Esophagus mucosa (tissue), 1 donor: ENCODE measurements at regions not wholly inside any gene's neighbourhood (a gene's known extent, or its start where the extent isn't known, plus 50 kb on each side); places are given as distances from the start of the nearest gene placed in this dataset.

Source experiments
- ATAC-seq: fragments of 200-7000 bp; cut with Tn5 transposase; one replicate; pipeline ENCODE4 v1.9.1; 2020
- donor health status: DM: yes; HTN: yes; CAD: no.

DNA sequence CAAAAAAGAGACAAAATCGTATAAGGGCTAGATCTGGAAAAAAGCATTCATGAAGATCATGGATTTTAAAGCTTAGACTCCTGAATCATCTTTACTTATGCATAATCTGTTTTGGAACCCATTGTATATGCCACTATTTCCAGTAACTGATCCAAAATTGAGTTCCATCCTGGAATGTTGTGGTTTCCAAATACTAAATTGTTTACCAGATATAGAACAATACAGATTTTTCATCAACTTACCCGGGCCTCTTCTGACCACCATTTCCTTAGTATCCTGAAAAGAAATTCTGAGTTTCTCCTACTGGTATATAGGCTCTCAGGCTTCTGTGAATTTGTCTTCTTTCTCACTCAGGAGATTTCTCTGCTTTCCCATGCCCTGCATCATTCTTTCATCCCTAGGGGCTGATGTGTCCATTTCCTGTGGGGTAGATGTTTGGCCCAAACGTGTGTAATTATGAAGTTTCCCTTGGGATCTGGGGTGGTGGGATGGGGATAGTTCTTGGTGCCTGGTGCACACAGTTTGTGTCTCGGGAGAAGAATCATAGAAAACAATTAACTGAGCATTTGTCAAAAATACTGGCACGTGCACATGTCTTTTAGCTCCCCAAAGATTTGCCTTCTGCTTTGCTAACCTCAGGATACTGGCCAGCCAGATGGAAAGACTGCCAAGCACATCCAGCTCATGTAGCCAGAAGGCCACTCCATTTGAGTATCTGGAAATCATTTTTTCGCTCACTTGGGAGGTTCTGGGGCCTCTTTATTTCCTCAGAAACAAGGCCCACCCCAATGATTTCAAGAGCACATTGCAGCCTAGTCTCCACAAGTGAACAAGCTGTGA lies 127.8 kb downstream of the NTMT2 start:
- no peak for ATAC-seq

DNA sequence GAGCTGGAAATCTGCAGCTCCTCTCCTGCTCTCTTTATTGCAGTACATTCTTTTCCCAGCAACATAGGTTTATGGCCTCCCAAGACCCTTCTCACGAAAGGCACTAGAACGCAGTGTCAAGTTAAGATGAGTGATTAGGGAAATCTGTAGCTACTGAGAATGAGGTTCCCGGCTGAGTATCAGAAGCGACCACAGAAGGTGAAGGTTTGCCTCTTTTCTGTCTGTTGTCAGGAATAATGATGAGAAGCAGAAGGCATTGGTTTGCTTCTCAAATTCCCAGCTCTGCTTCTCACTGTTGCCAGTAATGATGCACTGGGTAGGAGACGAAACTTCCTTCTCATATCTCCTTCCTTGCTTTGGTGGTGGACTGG lies 128.4 kb downstream of the NTMT2 start:
- no peak for ATAC-seq

DNA sequence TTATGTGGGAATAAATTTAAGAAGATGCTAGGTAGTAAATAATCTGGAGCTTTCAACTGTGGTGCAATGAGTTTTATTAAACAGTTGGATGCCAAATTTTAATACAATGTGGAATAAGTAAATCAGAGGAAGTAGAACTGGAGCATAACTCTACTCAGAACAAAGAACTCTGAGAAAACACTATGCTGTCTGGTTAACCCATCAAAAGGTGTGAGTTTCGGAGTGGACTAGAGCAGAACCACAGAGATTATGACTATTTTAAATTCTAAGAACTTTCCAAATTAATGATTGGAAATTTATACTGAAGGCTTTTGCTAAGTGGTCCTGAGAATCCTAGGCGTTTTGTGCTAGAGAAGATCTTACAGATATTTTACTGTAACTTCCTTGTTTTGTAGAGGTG lies 132.2 kb downstream of the NTMT2 start:
- ATAC-seq: no peak

DNA sequence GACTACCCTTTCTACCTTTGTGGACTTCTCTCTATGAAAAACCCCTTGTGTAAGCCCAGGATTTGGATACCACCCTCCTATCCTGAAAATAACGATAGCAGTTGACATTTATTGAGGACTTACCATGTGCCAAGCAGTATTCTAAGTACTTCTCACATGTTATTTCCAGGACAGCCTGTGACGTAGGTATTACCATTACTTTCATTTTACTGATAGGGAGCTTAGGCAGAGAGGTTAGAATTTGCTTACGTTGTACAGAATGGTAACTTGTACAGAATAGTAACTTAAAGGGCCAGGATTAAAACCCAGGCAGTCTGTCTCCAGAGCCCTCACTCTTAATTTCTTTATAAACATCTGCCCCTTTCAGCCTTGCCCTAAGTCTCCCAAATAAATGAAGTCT lies 138.3 kb downstream of the NTMT2 start:
- no peak for ATAC-seq

DNA sequence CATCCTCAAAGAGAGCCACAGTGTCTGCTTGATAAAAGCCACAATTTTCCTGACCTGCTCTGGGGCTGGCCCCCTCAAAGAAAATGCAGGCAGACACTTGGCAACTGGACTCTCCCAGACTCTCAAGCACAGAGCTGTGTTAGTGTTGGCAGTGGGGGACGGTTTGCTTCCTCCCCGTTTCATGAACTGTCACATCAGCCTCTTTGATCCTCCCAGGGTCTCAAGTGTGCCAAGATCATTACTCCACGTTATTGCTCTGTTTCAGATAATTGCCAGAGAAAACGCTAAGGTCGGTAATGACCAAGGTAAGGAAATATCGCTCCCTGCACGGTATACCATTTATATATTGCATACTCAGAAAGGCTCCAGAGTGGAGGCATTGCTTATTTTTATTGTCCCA lies 138.8 kb downstream of the NTMT2 start:
- no peak for ATAC-seq

DNA sequence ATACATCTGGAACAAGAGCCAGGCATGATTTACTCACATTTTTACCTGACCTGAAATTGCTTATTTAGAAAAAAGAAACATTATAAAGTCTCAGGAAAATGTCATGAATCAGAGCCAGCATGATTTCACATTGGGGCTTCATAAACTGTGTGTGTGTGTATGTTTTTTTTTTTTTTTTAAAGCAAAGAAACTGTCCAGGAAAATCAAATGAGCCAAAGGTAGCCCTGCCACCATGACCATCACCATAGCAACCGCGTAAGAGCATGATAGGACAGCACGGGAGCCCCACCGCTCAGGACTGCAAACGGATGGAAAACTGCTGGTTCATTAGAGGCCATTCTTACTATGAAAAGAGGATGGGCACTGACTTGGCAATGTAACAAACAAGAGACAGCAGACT lies 139.2 kb downstream of the NTMT2 start:
- no peak for ATAC-seq

DNA sequence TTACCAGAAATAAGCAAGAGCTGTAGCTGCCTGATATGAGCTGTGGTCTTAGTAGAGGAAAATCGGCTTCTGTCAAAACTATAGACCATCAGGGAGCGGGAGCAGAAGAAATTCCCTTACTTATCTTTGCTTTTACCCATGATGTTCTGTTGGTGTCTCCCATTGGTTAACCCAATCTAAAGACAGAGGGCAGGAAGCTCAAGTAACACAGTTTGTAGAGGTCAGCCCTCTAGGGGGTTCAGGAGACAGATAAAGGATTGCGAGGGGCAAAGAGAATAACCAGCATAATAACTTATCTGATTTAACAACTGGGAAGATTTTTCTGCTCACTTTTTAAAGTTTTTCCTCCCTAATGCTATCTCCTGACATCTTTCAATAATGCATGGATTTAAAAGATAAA lies 142.4 kb downstream of the NTMT2 start:
- no peak for ATAC-seq

DNA sequence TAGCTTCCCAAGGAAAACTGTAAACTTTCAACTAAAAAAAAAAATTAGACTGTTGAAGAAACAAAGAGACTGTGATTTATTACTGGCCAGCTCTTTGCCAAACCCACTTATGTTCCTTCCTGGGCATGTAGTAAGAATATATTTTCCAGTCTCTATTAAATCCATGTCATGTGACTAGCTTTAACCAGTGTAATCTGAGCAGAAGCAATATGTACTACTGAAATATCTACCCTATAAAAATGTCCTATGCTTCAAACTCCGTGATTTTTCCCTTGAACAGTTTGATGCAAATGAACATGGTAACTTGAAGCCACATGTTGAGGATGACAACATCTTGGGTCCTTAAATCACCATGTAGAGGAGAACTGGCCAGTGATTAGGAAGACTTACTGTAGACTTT lies 144.5 kb downstream of the NTMT2 start:
- no peak for ATAC-seq

DNA sequence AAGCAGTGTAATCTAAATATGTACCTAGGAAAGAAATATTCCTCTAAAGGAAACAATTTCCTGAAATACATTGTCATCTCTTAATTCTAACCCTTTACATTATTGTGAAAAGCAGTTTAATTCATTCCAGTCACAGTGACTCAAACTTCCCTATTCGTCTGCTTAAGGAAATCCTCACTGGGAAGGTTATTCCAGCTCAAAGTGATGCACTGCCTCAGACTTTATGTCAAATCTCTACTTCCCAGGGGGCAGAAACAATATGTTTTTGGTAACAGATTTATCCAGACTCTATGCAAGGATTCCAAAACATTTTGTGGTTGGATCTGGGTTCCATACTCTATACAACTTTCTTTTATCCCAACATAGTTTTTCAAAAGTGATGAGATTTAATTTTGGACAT lies 145.2 kb downstream of the NTMT2 start:
- ATAC-seq: no peak

DNA sequence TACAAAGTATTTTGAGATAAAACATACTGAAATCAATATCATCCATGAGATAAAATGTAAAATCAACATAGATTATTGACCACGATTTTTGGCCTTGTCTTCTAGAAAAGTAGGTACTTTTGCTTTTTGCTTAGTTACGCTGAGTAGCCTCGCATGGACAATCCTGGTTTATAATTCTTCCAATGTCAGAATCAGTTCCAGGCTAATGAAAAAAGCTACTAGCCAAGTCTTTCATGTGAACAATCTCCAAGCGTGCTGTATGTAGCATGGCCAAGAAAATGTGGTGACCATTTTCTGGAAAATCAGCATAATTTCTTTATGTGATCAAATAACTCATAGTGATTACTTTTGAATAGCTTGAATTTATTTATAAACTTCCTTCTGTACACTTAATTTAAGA lies 145.8 kb downstream of the NTMT2 start:
- ATAC-seq: no peak

DNA sequence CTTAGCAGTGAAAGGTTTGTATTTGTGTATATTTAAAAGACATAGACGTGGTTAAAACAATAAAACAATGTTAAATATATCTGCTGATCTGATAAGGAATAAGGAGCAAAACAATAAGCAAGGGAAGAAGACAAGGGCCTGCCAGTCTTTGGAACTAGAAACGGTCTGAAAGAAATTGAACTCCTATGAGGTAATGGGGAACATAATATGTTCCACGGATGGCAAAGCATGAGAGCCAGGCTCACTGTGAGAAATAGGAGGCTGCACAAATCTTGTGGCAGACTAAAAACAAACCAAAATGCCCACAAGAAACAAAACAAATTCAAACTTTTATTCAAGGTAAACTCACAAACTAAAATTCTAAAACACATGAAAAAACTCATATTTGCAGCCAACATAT lies 150.5 kb downstream of the NTMT2 start:
- no peak for ATAC-seq

DNA sequence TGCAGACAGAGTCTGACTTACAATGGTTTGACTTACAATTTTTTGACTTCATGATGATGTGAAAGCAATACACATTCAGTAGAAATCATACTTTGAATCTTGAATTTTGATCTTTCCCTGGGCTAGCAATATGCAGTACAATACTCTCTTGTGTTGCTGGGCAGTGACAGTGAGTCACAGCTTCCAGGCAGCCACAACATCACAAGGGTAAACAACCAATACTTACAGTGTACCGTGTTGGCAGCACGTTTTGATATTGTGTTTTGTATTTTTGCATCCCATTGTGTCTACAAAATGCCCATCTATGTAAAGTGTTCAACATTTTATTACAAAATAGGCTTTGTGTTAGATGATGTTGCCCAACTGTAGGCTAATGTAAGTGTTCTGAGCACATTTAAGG lies 150.9 kb downstream of the NTMT2 start:
- ATAC-seq: no peak

DNA sequence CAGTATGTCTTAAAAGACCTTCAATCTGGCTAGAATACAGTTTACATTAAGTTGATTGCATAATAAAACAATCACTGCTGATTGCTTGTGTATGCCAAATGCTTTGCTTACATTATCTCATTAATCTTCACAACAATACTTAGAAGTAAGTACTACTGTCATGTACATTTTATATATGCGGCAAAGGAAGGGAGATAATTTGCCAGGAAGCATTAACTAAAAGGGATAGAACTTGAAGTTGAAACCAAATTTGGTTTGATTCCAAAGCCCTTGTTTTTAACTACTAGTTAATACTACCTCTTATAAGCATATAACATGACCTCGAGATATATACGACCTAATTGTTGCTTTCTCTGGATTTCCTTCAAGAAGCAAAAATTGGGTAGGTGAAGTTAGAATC lies 155.8 kb downstream of the NTMT2 start:
- ATAC-seq: no peak

DNA sequence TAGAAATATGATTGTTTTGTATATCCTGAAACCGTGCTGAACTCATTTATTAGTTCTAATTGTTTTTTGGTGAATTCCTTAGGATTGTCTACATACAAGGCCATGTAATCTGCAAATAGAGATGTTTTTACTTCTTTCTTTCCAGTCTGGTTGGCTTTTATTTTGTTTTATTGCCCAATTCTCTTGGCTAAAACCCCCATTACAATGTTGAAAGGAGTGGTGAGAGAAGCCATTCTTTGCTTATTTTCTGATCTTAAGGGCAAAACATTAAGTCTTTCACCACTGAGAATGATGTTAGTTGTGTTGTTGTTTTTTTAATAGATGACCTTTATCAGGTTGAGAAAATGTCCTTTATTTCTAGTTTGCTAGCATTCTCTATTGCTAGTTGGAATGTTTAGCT lies 157.3 kb downstream of the NTMT2 start:
- no peak for ATAC-seq

DNA sequence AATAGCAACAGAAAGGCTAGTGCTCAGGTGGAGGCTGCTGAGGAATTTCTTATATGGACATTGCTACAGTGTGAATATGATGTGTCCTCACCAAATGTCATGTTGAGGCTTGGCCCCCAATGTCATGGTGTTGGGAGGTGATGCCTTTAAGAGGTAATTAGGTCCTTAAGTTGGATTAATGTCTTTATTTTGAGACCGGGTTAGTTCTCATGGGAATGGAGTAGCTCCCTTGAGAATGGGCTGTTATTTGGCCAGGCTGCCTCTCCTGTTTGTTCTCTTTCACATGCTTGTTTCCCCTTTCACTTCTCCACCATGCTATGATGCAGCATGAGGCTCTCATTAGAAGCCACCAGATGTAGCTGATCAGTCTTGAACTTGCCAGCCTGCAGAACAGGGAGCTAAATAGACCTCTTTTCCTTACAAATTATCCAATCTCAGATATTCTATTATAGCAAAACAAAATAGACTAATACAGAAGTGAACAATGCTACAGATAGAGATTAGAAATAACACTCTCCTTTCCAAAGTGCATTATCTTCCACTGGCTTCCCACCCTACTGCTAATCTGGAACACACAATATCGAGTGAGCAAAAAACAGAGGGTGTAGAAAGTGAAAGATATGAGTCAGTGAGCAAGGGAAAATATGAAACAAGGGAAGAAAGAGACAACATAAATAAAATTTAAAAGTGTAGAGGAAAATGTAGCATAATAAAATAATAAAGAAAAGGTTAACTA lies 160.2 kb downstream of the NTMT2 start:
- ATAC-seq: no peak

DNA sequence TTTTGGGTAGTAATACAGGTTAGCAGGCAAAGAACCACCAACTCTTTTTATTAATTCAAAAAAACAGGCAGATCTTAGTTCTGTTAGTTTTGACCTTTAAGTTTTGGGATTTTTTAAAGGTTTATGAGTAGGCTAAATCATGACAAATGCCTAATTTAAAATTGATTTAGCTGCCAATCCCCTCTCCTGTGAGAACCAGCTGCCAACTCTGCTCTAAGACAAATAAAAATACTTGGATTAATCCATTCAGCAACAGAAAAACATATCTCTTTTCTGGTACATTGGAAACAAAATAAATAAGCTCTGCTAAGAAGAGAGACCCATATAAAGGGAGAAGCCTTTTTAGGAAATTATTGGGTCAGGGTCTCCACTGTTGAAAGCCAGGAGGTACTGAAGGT lies 160.8 kb downstream of the NTMT2 start:
- ATAC-seq: no peak

DNA sequence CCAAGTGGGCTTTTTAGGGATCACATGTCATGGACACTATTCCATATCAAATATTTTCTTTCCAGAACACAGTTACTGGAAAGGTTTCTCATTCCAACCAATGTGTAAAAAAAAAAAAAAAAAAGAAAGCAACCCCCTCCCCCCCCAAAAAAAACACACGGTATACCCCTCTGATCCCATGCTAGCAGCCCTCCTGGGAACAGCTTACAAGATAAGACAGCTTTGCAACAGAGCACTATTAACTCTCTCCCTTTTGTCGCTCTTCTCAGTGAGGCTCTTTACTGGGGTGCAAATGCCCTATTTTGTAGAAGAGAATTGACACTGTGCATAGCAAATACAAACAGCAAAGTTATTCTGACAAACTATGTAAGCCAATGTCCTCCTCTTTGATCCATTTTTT lies 161.2 kb downstream of the NTMT2 start:
- ATAC-seq: no peak

DNA sequence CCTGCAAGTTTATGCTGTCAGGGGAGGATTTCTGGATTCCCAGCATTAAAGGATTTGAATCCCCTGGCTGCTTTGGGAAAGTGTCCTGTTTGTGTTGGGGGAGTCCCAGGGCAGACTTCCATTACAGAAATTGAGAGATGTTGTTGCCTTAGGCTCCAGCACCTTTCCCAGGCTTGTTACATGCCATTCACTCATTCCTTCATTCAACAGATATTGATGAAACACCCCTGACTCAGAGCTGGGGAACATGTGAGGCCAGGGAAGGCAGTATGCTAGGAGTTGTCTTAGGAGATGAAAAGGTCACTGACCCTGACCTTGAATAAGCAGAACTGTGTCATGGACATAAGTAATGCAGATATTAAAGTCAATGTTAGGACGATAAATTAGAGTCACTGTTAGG lies 161.7 kb downstream of the NTMT2 start:
- no peak for ATAC-seq

DNA sequence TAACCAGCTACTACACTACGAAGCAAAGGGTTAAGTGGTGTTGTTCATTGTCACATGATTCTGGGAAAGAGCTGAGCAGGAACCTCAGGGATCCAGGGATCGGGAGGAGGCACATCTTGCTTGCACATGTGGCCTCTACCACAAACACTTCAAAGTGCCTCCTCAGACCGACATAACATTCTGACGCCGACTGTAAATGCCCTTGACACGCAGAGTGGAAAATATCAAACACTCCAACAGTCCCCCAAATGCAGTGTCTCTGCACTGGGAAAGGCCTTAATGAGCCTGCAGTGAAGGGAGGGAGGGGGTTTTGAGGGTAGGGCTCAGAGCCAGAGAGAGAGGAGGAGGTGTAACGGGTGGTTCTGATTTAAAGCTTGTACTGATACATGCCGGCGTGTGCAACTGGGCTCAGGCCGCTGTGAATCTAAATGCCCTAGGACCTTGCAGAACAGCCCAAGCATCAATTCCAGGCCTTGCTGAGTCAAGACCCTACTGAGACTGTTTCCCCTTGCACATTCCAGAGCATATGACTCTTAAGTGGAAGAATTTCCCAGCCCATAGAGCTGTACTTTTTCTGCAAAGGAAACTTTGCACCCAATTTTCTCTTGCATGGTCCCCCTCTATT lies 163.7 kb downstream of the NTMT2 start:
- no peak for ATAC-seq

DNA sequence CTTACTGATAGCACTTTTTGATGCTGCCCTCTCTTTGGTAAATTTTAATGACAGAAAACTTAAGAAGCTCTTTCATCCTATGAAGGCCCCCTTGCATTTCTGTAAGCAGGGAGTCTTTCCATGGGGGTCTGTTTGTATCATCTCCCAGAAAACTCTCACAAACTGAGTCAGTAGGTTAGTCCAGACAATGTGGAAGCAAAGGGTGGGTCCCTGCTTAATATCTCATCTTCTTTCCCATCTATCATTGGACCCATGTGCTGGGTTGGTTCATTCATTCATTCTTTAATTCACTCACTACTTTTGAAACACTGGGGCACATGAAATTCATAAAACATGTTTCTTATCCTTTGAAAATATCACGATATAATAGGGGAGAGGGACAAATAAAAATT lies 164.3 kb downstream of the NTMT2 start:
- ATAC-seq: no peak

DNA sequence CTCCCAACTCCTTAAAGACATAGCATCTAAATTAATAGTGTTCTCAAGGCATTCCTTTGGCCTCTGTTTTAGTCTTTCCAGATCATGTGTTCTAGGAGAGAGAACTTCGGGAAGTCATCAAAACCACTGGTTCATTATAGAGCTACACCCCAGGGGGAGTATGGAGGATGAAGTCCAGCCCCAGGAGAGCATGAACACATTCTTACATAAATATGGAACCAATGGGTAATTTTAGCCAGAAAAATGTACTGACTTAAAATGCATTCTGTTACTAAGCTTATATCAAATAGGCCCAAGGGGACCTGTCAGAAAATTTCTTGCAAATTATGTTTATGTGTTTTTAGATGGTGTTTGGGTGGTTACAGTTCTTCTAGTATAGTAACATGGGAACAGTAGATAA lies 165.2 kb downstream of the NTMT2 start:
- ATAC-seq: no peak

DNA sequence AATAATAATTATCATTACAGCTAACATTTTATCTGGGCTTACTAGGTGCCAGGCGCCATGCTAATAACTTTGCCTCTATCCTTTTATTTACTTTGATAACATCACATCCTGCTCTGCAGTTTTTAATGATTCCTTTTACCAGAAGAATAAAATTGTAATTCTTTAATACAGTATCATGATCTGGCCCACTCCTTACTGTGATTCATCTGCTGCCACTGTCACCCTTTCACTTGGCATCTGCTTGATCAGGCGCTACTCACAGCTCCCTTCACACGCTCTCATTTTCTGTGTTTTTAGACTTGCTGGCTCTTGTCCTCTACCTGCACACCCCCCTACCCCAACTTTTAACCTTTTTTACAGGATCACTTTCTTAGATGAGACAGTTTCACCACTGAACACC lies 167.5 kb downstream of the NTMT2 start:
- ATAC-seq: no peak

DNA sequence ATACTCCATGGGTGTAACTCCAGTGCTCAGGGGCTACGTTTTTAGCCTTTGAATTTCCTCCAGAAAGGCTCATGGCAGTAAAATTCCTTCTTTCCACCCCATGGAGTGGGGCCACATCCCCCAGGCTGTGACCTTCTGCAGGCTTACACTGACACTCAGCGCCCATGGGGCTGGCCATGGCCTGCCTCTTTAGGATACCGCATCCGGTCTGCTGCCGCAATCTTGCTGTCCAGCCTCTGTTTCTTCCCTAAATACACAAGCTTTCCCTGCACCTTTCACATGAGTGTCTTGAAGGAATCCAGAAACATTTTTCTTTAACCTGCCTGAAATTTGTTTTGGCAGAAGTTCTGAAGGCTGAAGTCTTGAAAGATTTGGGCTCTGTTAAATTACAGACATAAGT lies 170.5 kb downstream of the NTMT2 start:
- no peak for ATAC-seq

DNA sequence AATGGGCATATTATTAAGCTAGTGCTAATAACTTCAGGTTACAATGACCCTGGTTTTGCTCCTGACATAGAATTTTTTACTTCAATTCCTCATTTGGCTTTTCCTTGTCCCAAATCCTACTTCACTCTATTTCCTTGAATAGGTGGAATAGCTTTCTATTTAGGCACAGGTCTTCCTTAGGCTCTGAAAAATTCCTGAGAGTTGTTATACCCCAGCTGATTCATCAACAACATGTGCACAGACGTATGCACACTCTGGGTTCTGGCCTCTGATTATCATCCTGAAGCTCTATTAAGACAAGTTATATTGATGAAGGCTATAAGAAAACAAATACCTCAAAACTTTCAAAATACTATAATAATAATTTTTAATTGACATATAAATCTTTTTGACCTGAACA lies 172.4 kb downstream of the NTMT2 start:
- ATAC-seq: no peak
